SK-N-SH (cell line): ENCODE measurements at regions not wholly inside any gene's neighbourhood (a gene's known extent, or its start where the extent isn't known, plus 50 kb on each side); places are given as distances from the start of the nearest gene placed in this dataset.

Experiments
- CTCF ChIA-PET: fragments of 300-600, 350-600 bp; formaldehyde crosslinking; extraction: SDS; loops from one replicate; lab custom pipeline; 2021; lab: Yijun Ruan, JAX
- POLR2A ChIA-PET: fragments of 350-600 bp; sonication (Branson Sonifier 250); formaldehyde crosslinking; extraction: SDS; loops from one replicate; lab custom pipeline; 2020; ENCODE audit warnings: antibody characterized with exemption, inconsistent platforms; lab: Yijun Ruan, JAX
- DNase-seq: peaks from one replicate; pipeline ENCODE4 v3.0.0; 2012
- H2AFZ ChIP-seq: fragments of 200-600 bp; sonication (generic); 2 replicates; pipeline ENCODE4 v1.8.1; 2016; ENCODE audit warnings: antibody characterized with exemption, mild to moderate bottlenecking, low read depth
- H3F3A ChIP-seq: fragments of 200-600 bp; sonication (generic); replicated peaks from 2 replicates; pipeline ENCODE3; 2016; ENCODE audit warnings: antibody characterized with exemption, mild to moderate bottlenecking; ENCODE audit not compliant: insufficient read depth
- H3K27ac ChIP-seq, 2 experiments: fragments of 200-500 bp in 1 of 2; fragments of 200-600 bp in 1 of 2; sonication (Bioruptor generic) in 1 of 2; sonication (generic), shearing (Covaris generic) in 1 of 2; 2 replicates each; pipeline versions ENCODE4 v1.5.1 to v1.6.1; 2014 to 2016; ENCODE audit warnings: low read depth in 2 of 2, inconsistent platforms in 1 of 2, low read length in 1 of 2, mild to moderate bottlenecking in 1 of 2, mixed read lengths in 1 of 2
- H3K27me3 ChIP-seq: fragments of 200-600 bp; sonication (generic), shearing (Covaris generic); 2 replicates; pipeline ENCODE4 v1.6.1; 2016; ENCODE audit warnings: mixed run types; ENCODE audit not compliant: insufficient read depth
- H3K36me3 ChIP-seq, 2 experiments: fragments of 200-500 bp in 1 of 2; fragments of 200-600 bp in 1 of 2; sonication (Bioruptor generic) in 1 of 2; sonication (generic) in 1 of 2; replicated peaks in 1 of 2; 2 replicates each; pipeline versions ENCODE3 to v1.5.1; 2014 to 2016; ENCODE audit warnings: low read length in 1 of 2, mild to moderate bottlenecking in 1 of 2; ENCODE audit not compliant: insufficient read depth in 2 of 2, control insufficient read depth in 1 of 2
- H3K4me1 ChIP-seq, 2 experiments: fragments of 200-500 bp in 1 of 2; fragments of 200-600 bp in 1 of 2; sonication (Bioruptor generic) in 1 of 2; sonication (generic), shearing (Covaris generic) in 1 of 2; 2 replicates each; pipeline versions ENCODE4 v1.5.1 to v1.6.1; 2014 to 2016; ENCODE audit warnings: low read depth in 1 of 2, low read length in 1 of 2, mixed run types in 1 of 2; ENCODE audit not compliant: insufficient read depth in 2 of 2, control insufficient read depth in 1 of 2
- H3K4me2 ChIP-seq: fragments of 200-600 bp; sonication (generic), shearing (Covaris generic); 2 replicates; pipeline ENCODE4 v1.6.1; 2017; ENCODE audit warnings: mixed run types
- H3K4me3 ChIP-seq, 2 experiments: fragments of 200-500 bp in 1 of 2; fragments of 200-600 bp in 1 of 2; sonication (Bioruptor generic) in 1 of 2; sonication (generic), shearing (Covaris generic) in 1 of 2; 2 replicates each; pipeline versions ENCODE4 v1.5.1 to v1.8.1; 2014 to 2016; ENCODE audit warnings: low read depth in 2 of 2, inconsistent platforms in 1 of 2, low read length in 1 of 2, mild to moderate bottlenecking in 1 of 2, mixed read lengths in 1 of 2, moderate library complexity in 1 of 2
- H3K79me2 ChIP-seq: fragments of 200-600 bp; sonication (generic); 2 replicates; pipeline ENCODE4 v1.8.1; 2017; ENCODE audit warnings: mild to moderate bottlenecking; ENCODE audit not compliant: insufficient read depth
- H3K9ac ChIP-seq: fragments of 200-600 bp; sonication (generic); 2 replicates; pipeline ENCODE4 v1.6.1; 2017; ENCODE audit warnings: mixed run types
- H3K9me2 ChIP-seq: fragments of 200-600 bp; sonication (generic); 2 replicates; pipeline ENCODE4 v1.6.1; 2017; ENCODE audit warnings: mixed run types
- H3K9me3 ChIP-seq: fragments of 200-600 bp; sonication (generic); 2 replicates; pipeline ENCODE4 v1.6.1; 2017; ENCODE audit warnings: mixed run types, mild to moderate bottlenecking, moderate library complexity
- H4K20me1 ChIP-seq: fragments of 200-600 bp; sonication (generic); 2 replicates; pipeline ENCODE4 v1.6.1; 2017; ENCODE audit warnings: mild to moderate bottlenecking, mixed run types; ENCODE audit not compliant: insufficient read depth
- CHD2 ChIP-seq: fragments of 150-350 bp; IDR thresholded peaks from 2 replicates; pipeline ENCODE4 v1.6.1; 2018; ENCODE audit warnings: low read length; ENCODE audit not compliant: partially characterized antibody
- ELF1 ChIP-seq: IDR thresholded peaks from 2 replicates; pipeline ENCODE4 v1.4.0; 2012
- EZH2phosphoT487 ChIP-seq: fragments of 200-600 bp; sonication (generic); IDR thresholded peaks from 2 replicates; pipeline ENCODE4 v1.6.1; 2017; ENCODE audit warnings: low read depth, mixed run types, mild to moderate bottlenecking, antibody characterized with exemption, moderate library complexity, borderline replicate concordance
- FOSL2 ChIP-seq: IDR thresholded peaks from 2 replicates; pipeline ENCODE4 v1.4.0; 2012; ENCODE audit warnings: low read depth, mild to moderate bottlenecking, moderate library complexity, borderline replicate concordance
- FOXJ3 ChIP-seq: sonication (generic); formaldehyde crosslinking; IDR thresholded peaks from 2 replicates; pipeline ENCODE4 v1.5.1; 2020; ENCODE audit warnings: mild to moderate bottlenecking, missing genetic modification reagents
- GABPA ChIP-seq: IDR thresholded peaks from 2 replicates; pipeline ENCODE4 v1.4.0; 2012; ENCODE audit warnings: low read depth, mild to moderate bottlenecking
- GATA2 ChIP-seq: sonication (generic); formaldehyde crosslinking; IDR thresholded peaks from 2 replicates; pipeline ENCODE4 v1.5.0; 2020; ENCODE audit warnings: mild to moderate bottlenecking, missing genetic modification reagents
- JUND ChIP-seq: IDR thresholded peaks from 2 replicates; pipeline ENCODE4 v1.4.0; 2012
- MEF2A ChIP-seq: IDR thresholded peaks from 2 replicates; pipeline ENCODE4 v1.4.0; 2012; ENCODE audit warnings: low read depth, borderline replicate concordance
- NFIC ChIP-seq: IDR thresholded peaks from 2 replicates; pipeline ENCODE4 v1.4.0; 2012; ENCODE audit warnings: borderline replicate concordance
- POLR2AphosphoS5 ChIP-seq: IDR thresholded peaks from 2 replicates; pipeline ENCODE4 v1.6.1; 2012; ENCODE audit warnings: low read depth, low read length
- SIN3A ChIP-seq: IDR thresholded peaks from 2 replicates; pipeline ENCODE4 v1.6.1; 2012; ENCODE audit warnings: low read depth, mild to moderate bottlenecking, low read length, moderate library complexity, borderline replicate concordance
- TAF1 ChIP-seq: IDR thresholded peaks from 2 replicates; pipeline ENCODE4 v1.6.1; 2012; ENCODE audit warnings: low read depth, mild to moderate bottlenecking, low read length, moderate library complexity, borderline replicate concordance
- WGBS: methylation state at CpG from one replicate; pipeline ENCODE4 v1.1.6; 2017; ENCODE audit warnings: low lambda C conversion rate; 5-methylcytosine and 5-hydroxymethylcytosine counted together
- TF ChIP-seq, protein P1 (sequence below): IDR thresholded peaks from 2 replicates; pipeline ENCODE4; 2012
- TF ChIP-seq, protein P2 (sequence below): fragments of 150-350 bp; IDR thresholded peaks from 2 replicates; pipeline ENCODE4 v1.6.1; 2016; ENCODE audit warnings: mild to moderate bottlenecking, low read depth, low read length
- TF ChIP-seq, protein P3 (sequence below): IDR thresholded peaks from 2 replicates; pipeline ENCODE4 v1.6.1; 2012; ENCODE audit warnings: mild to moderate bottlenecking, low read depth, low read length, moderate library complexity
- TF ChIP-seq, protein P4 (sequence below): fragments of 200-600 bp; sonication (generic); IDR thresholded peaks from 2 replicates; pipeline ENCODE4 v1.6.1; 2017; ENCODE audit warnings: antibody characterized with exemption, mild to moderate bottlenecking, moderate library complexity

DNA sequence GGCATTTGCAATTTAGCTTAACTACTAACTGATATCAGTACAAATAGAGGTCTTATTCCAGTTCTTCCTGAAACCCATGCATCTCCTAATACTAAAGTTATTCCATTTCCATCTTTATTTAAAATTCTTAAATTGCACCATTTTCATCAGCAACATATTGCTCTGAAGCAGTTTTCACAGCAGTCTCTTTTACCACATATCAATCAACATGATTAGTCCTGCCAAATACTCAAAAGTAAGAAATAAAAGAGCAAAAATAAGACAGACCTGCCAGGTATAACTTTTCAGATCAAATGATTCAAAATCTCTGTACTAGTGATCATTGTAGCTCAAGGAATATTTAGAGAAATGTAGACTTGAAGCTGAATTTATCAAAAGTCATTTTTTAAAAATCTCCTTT, 141.7 kb downstream of the SLITRK1 start:
- ChIA-PET POLR2A (no interaction called here), CTCF (no interaction called here)
- DNase-seq: no peak
- Histone ChIP-seq H2AFZ (no peak overlapping the region), H3K9ac (no peak overlapping the region), H4K20me1 (no peaks in the 10 kb centered on the region), H3F3A (no peaks in the 10 kb centered on the region), H3K9me3 (no peaks in the 10 kb centered on the region), H3K9me2 (no peaks in the 10 kb centered on the region), H3K4me2 (no peak overlapping the region), H3K79me2 (no peaks in the 10 kb centered on the region), H3K36me3 (no peaks in the 10 kb centered on the region), H3K4me3 (no peak overlapping the region), H3K27me3 (no peaks in the 10 kb centered on the region), H3K27ac (no peak overlapping the region), H3K4me1 (no peaks in the 10 kb centered on the region)
- TF ChIP-seq, protein P1, sequence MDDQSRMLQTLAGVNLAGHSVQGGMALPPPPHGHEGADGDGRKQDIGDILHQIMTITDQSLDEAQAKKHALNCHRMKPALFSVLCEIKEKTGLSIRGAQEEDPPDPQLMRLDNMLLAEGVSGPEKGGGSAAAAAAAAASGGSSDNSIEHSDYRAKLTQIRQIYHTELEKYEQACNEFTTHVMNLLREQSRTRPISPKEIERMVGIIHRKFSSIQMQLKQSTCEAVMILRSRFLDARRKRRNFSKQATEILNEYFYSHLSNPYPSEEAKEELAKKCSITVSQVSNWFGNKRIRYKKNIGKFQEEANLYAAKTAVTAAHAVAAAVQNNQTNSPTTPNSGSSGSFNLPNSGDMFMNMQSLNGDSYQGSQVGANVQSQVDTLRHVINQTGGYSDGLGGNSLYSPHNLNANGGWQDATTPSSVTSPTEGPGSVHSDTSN: no peak
- TF ChIP-seq, protein P2, sequence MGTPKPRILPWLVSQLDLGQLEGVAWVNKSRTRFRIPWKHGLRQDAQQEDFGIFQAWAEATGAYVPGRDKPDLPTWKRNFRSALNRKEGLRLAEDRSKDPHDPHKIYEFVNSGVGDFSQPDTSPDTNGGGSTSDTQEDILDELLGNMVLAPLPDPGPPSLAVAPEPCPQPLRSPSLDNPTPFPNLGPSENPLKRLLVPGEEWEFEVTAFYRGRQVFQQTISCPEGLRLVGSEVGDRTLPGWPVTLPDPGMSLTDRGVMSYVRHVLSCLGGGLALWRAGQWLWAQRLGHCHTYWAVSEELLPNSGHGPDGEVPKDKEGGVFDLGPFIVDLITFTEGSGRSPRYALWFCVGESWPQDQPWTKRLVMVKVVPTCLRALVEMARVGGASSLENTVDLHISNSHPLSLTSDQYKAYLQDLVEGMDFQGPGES: no peak
- no peak for TF ChIP-seq SIN3A
- no peak for TF ChIP-seq TAF1
- TF ChIP-seq POLR2AphosphoS5: no peak
- no peak for TF ChIP-seq GATA2 (CRISPR knock-in tag)
- TF ChIP-seq, protein P3, sequence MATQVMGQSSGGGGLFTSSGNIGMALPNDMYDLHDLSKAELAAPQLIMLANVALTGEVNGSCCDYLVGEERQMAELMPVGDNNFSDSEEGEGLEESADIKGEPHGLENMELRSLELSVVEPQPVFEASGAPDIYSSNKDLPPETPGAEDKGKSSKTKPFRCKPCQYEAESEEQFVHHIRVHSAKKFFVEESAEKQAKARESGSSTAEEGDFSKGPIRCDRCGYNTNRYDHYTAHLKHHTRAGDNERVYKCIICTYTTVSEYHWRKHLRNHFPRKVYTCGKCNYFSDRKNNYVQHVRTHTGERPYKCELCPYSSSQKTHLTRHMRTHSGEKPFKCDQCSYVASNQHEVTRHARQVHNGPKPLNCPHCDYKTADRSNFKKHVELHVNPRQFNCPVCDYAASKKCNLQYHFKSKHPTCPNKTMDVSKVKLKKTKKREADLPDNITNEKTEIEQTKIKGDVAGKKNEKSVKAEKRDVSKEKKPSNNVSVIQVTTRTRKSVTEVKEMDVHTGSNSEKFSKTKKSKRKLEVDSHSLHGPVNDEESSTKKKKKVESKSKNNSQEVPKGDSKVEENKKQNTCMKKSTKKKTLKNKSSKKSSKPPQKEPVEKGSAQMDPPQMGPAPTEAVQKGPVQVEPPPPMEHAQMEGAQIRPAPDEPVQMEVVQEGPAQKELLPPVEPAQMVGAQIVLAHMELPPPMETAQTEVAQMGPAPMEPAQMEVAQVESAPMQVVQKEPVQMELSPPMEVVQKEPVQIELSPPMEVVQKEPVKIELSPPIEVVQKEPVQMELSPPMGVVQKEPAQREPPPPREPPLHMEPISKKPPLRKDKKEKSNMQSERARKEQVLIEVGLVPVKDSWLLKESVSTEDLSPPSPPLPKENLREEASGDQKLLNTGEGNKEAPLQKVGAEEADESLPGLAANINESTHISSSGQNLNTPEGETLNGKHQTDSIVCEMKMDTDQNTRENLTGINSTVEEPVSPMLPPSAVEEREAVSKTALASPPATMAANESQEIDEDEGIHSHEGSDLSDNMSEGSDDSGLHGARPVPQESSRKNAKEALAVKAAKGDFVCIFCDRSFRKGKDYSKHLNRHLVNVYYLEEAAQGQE: no peak
- TF ChIP-seq MEF2A: no peak
- no peak for TF ChIP-seq JUND
- TF ChIP-seq ELF1: no peak

DNA sequence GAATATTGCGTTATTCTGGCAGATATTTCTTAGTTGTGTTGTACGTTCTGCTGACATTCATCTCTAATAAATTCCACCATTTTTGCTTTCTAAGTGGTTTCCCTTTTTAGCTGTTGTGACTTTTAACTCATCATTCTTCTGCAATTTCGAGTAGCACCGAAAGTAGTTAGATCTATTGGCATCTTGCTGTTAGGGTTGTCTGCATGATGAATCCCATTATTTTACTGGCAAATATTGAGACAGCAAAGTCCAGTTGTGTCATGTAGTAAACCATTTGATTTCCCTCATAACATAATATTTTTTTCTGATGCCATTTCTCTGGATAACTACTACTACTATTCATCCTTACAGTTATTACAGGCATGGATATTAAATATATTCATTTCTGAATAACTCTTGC, 143.9 kb downstream of the SLITRK1 start:
- H4K20me1 ChIP-seq: no peaks in the 10 kb centered on the region
- ChIA-PET CTCF (no interaction called here), POLR2A (no interaction called here)
- no peaks in the 10 kb centered on the region for H3K36me3 ChIP-seq
- no peaks in the 10 kb centered on the region for H3K79me2 ChIP-seq
- no peaks in the 10 kb centered on the region; the same call in 1 of the 2 replicates for H3K27me3 ChIP-seq
- no peaks in the 10 kb centered on the region for H3K9me2 ChIP-seq
- no peaks in the 10 kb centered on the region for H3F3A ChIP-seq
- no peak overlapping the region for H3K27ac ChIP-seq
- no peak overlapping the region for H3K4me3 ChIP-seq
- H3K9me3 ChIP-seq: no peaks in the 10 kb centered on the region
- H3K4me2 ChIP-seq: no peak overlapping the region
- H3K4me1 ChIP-seq: no peaks in the 10 kb centered on the region
- no peak for TF ChIP-seq GABPA
- no peak for TF ChIP-seq EZH2phosphoT487
- TF ChIP-seq, protein P1: no peak
- TF ChIP-seq NFIC: no peak
- TF ChIP-seq, protein P2: no peak
- TF ChIP-seq, protein P4, sequence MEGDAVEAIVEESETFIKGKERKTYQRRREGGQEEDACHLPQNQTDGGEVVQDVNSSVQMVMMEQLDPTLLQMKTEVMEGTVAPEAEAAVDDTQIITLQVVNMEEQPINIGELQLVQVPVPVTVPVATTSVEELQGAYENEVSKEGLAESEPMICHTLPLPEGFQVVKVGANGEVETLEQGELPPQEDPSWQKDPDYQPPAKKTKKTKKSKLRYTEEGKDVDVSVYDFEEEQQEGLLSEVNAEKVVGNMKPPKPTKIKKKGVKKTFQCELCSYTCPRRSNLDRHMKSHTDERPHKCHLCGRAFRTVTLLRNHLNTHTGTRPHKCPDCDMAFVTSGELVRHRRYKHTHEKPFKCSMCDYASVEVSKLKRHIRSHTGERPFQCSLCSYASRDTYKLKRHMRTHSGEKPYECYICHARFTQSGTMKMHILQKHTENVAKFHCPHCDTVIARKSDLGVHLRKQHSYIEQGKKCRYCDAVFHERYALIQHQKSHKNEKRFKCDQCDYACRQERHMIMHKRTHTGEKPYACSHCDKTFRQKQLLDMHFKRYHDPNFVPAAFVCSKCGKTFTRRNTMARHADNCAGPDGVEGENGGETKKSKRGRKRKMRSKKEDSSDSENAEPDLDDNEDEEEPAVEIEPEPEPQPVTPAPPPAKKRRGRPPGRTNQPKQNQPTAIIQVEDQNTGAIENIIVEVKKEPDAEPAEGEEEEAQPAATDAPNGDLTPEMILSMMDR: no peak
- no peak for TF ChIP-seq CHD2
- TF ChIP-seq FOSL2: no peak
- TF ChIP-seq FOXJ3 (CRISPR knock-in tag): no peak
- no peak for TF ChIP-seq GATA2 (CRISPR knock-in tag)
- TF ChIP-seq, all 33 proteins: peak for 0
- WGBS: 25% methylated on average over 4 of the region's 4 CpGs
- DNase-seq: no peak
- H3K9ac ChIP-seq: no peak overlapping the region
- H2AFZ ChIP-seq: no peak overlapping the region
